ENCODE measurements at regions not wholly inside any gene's neighbourhood (a gene's known extent, or its start where the extent isn't known, plus 50 kb on each side); places are given as distances from the start of the nearest gene placed in this dataset.

- TF ChIP-seq POLR2A (IDR thresholded peaks at IDR 0.05) (no peak), CTCF (IDR thresholded peaks at IDR 0.05) (no peak), POLR2AphosphoS5 (IDR thresholded peaks at IDR 0.05) (no peak)
- no peaks in the 10 kb centered on the region for H3K4me1 ChIP-seq (replicated peaks)
- H3K27ac ChIP-seq: no peak overlapping the region
- no peaks in the 10 kb centered on the region for H3K9me3 ChIP-seq
- 86% methylated on average over 2 of the region's 2 CpGs for WGBS
- intact Hi-C loops (cut with DNase I): no loop called here
- no peaks in the 10 kb centered on the region for H3K27me3 ChIP-seq (replicated peaks; ENCODE audit: insufficient read depth)
- H3K4me3 ChIP-seq: no peak overlapping the region
- no peak for DNase-seq (ENCODE audit: low spot score)
- H3K36me3 ChIP-seq: no peaks in the 10 kb centered on the region
Measured at GRCh38 chr7:114789161-114789560, 132.7 kb upstream of the MDFIC start.

- DNase-seq (ENCODE audit: low spot score): no peak
- intact Hi-C loops (cut with DNase I): no loop called here
- 63% methylated on average over 3 of the region's 3 CpGs for WGBS
- H3K27me3 ChIP-seq (replicated peaks; ENCODE audit: insufficient read depth): no peaks in the 10 kb centered on the region
- no peaks in the 10 kb centered on the region for H3K36me3 ChIP-seq
- H3K4me3 ChIP-seq: no peak overlapping the region
- no peaks in the 10 kb centered on the region for H3K9me3 ChIP-seq
- H3K4me1 ChIP-seq (replicated peaks): no peaks in the 10 kb centered on the region
- no peak for TF ChIP-seq POLR2AphosphoS5 (IDR thresholded peaks at IDR 0.05)
- no peak for TF ChIP-seq POLR2A (IDR thresholded peaks at IDR 0.05)
- TF ChIP-seq CTCF (IDR thresholded peaks at IDR 0.05): no peak
- no peak overlapping the region for H3K27ac ChIP-seq
Measured at GRCh38 chr7:114789871-114790311, 132.0 kb upstream of the MDFIC start.

- H3K36me3 ChIP-seq: no peaks in the 10 kb centered on the region
- no peaks in the 10 kb centered on the region for H3K9me3 ChIP-seq
- WGBS: 50% methylated on average over 1 of the region's 1 CpG
- no peaks in the 10 kb centered on the region for H3K27me3 ChIP-seq (replicated peaks; ENCODE audit: insufficient read depth)
- no peaks in the 10 kb centered on the region for H3K4me1 ChIP-seq (replicated peaks)
- TF ChIP-seq POLR2AphosphoS5 (IDR thresholded peaks at IDR 0.05) (no peak), CTCF (IDR thresholded peaks at IDR 0.05) (no peak), POLR2A (IDR thresholded peaks at IDR 0.05) (no peak)
- H3K4me3 ChIP-seq: no peak overlapping the region
- no peak overlapping the region for H3K27ac ChIP-seq
- intact Hi-C loops (cut with DNase I): no loop called here
- no peak for DNase-seq (ENCODE audit: low spot score)
Measured at GRCh38 chr7:114790521-114790920, 131.4 kb upstream of the MDFIC start.

GRCh38 chr7:114791771-114792170 lies 130.1 kb upstream of the MDFIC start:
- no peaks in the 10 kb centered on the region for H3K9me3 ChIP-seq
- TF ChIP-seq POLR2A (IDR thresholded peaks at IDR 0.05) (no peak), CTCF (IDR thresholded peaks at IDR 0.05) (no peak), POLR2AphosphoS5 (IDR thresholded peaks at IDR 0.05) (no peak)
- intact Hi-C loops (cut with DNase I): no loop called here
- no peaks in the 10 kb centered on the region for H3K36me3 ChIP-seq
- no peaks in the 10 kb centered on the region for H3K4me1 ChIP-seq (replicated peaks)
- WGBS: 71% methylated on average over 4 of the region's 4 CpGs
- no peak overlapping the region for H3K27ac ChIP-seq
- H3K4me3 ChIP-seq: no peak overlapping the region
- H3K27me3 ChIP-seq (replicated peaks; ENCODE audit: insufficient read depth): no peaks in the 10 kb centered on the region
- no peak for DNase-seq (ENCODE audit: low spot score)

GRCh38 chr7:114793155-114793845 lies 128.6 kb upstream of the MDFIC start:
- 53% methylated on average over 5 of the region's 5 CpGs for WGBS
- no peak overlapping the region for H3K27ac ChIP-seq
- intact Hi-C loops (cut with DNase I): no loop called here
- no peak overlapping the region for H3K4me3 ChIP-seq
- no peaks in the 10 kb centered on the region for H3K36me3 ChIP-seq
- no peak for DNase-seq (ENCODE audit: low spot score)
- H3K4me1 ChIP-seq (replicated peaks): no peaks in the 10 kb centered on the region
- no peaks in the 10 kb centered on the region for H3K9me3 ChIP-seq
- H3K27me3 ChIP-seq (replicated peaks; ENCODE audit: insufficient read depth): no peaks in the 10 kb centered on the region
- TF ChIP-seq CTCF (IDR thresholded peaks at IDR 0.05): no peak
- no peak for TF ChIP-seq POLR2AphosphoS5 (IDR thresholded peaks at IDR 0.05)
- no peak for TF ChIP-seq POLR2A (IDR thresholded peaks at IDR 0.05)

All from prostate gland (tissue), 2 donors.